ENCODE measurements at regions not wholly inside any gene's neighbourhood (a gene's known extent, or its start where the extent isn't known, plus 50 kb on each side); places are given as distances from the start of the nearest gene placed in this dataset.

- TF ChIP-seq CTCF (IDR thresholded peaks at IDR 0.05) (no peak), POLR2A (IDR thresholded peaks at IDR 0.05) (no peak), EP300 (IDR thresholded peaks at IDR 0.05) (no peak)
Measured at GRCh38 chr18:33837191-33837590, 259.2 kb downstream of the ASXL3 start.

All from ovary (tissue), 3 donors.